OCI-LY7 (cell line): ENCODE measurements at regions not wholly inside any gene's neighbourhood (a gene's known extent, or its start where the extent isn't known, plus 50 kb on each side); places are given as distances from the start of the nearest gene placed in this dataset.

Experiments used
- BruUV-seq: library from RNA; stranded (reverse); fragments of 400-500 nt; replicated peaks from 2 replicates; lab custom pipeline; 2021; lab: Mats Ljungman, UMichigan
- CTCF ChIA-PET: fragments of 300-600 bp; sonication (Branson Sonifier 250); formaldehyde crosslinking; loops from one replicate; lab custom pipeline; 2022; ENCODE audit warnings: antibody characterized with exemption; ENCODE audit not compliant: unreplicated experiment; lab: Charles Lee
- POLR2A ChIA-PET: fragments of 300-600 bp; sonication (Branson Sonifier 250); formaldehyde crosslinking; loops from one replicate; lab custom pipeline; 2022; ENCODE audit warnings: antibody characterized with exemption; lab: Charles Lee
- DNase-seq: peaks from one replicate; pipeline ENCODE4 v3.0.0-alpha.2; 2015; ENCODE audit warnings: low spot score
- H2AFZ ChIP-seq: fragments of 200-600 bp; sonication (generic), shearing (Covaris generic); 2 replicates; pipeline ENCODE4 v1.6.1; 2014; ENCODE audit warnings: mild to moderate bottlenecking, antibody characterized with exemption, low read length, moderate library complexity
- H3K27ac ChIP-seq: fragments of 200-600 bp; sonication (generic); 2 replicates; pipeline ENCODE4 v1.5.1; 2014; ENCODE audit warnings: mixed run types, low read depth, mild to moderate bottlenecking, moderate library complexity, low read length, inconsistent platforms; ENCODE audit not compliant: poor library complexity, severe bottlenecking
- H3K36me3 ChIP-seq: fragments of 200-600 bp; sonication (generic); 2 replicates; pipeline ENCODE4 v1.6.1; 2014; ENCODE audit warnings: mild to moderate bottlenecking, antibody characterized with exemption, low read length, moderate library complexity, mixed read lengths; ENCODE audit not compliant: insufficient read depth
- H3K4me1 ChIP-seq: fragments of 200-600 bp; sonication (generic); 2 replicates; pipeline ENCODE4 v1.5.1; 2014; ENCODE audit warnings: mild to moderate bottlenecking, low read length; ENCODE audit not compliant: insufficient read depth, poor library complexity, severe bottlenecking
- H3K4me2 ChIP-seq: fragments of 200-600 bp; sonication (generic); 2 replicates; pipeline ENCODE4 v1.6.1; 2014; ENCODE audit warnings: mild to moderate bottlenecking, low read length
- H3K4me3 ChIP-seq: fragments of 200-600 bp; sonication (generic); 2 replicates; pipeline ENCODE4 v1.5.1; 2014; ENCODE audit warnings: mild to moderate bottlenecking, low read depth, low read length; ENCODE audit not compliant: poor library complexity, severe bottlenecking
- H3K79me2 ChIP-seq: fragments of 200-600 bp; sonication (generic); 2 replicates; pipeline ENCODE4 v1.6.1; 2016; ENCODE audit warnings: low read depth, mild to moderate bottlenecking, low read length, moderate library complexity, mixed read lengths; ENCODE audit not compliant: insufficient read depth
- H3K9me2 ChIP-seq: fragments of 200-600 bp; sonication (generic); 2 replicates; pipeline ENCODE4 v1.6.1; 2016; ENCODE audit warnings: mild to moderate bottlenecking, low read length, mixed read lengths; ENCODE audit not compliant: insufficient read depth
- H3K9me3 ChIP-seq: fragments of 200-600 bp; sonication (generic); 2 replicates; pipeline ENCODE4 v1.6.1; 2014; ENCODE audit warnings: mild to moderate bottlenecking, mixed run types, low read length, mixed read lengths
- H4K20me1 ChIP-seq: fragments of 200-600 bp; sonication (generic); 2 replicates; pipeline ENCODE4 v1.6.1; 2014; ENCODE audit warnings: mild to moderate bottlenecking, antibody characterized with exemption, low read length, moderate library complexity, mixed read lengths; ENCODE audit not compliant: insufficient read depth
- CTCF ChIP-seq: fragments of 200-600 bp; sonication (generic); conservative IDR thresholded peaks from 2 replicates; pipeline ENCODE4 v1.5.1; 2014; ENCODE audit warnings: mild to moderate bottlenecking, antibody characterized with exemption, low read length, moderate library complexity, mixed read lengths
- EZH2phosphoT487 ChIP-seq: fragments of 200-600 bp; sonication (generic); IDR thresholded peaks from 2 replicates; pipeline ENCODE4 v1.6.1; 2018; ENCODE audit warnings: low read depth, borderline replicate concordance, mild to moderate bottlenecking, mixed run types, antibody characterized with exemption, low read length, moderate library complexity, mixed read lengths
- intact Hi-C: fragments of 100-400 bp; cut with micrococcal nuclease; formaldehyde crosslinking; loops from one replicate; pipeline ENCODE4 v1.10.0; 2022; ENCODE audit not compliant: unreplicated experiment

GRCh38 chr7:33850768-33851167 is 54.6 kb upstream of the BMPER start:
- Histone ChIP-seq H3K4me1 (no peaks in the 10 kb centered on the region), H3K4me3 (no peak overlapping the region), H3K27ac (no peak overlapping the region), H3K36me3 (no peaks in the 10 kb centered on the region), H3K4me2 (no peak overlapping the region), H3K9me3 (no peaks in the 10 kb centered on the region), H3K9me2 (no peaks in the 10 kb centered on the region), H2AFZ (no peak overlapping the region), H3K79me2 (no peaks in the 10 kb centered on the region), H4K20me1 (no peaks in the 10 kb centered on the region)
- intact Hi-C loops: no loop called here
- no TSS peak for BruUV-seq
- TF ChIP-seq EZH2phosphoT487 (no peak), CTCF (no peak)
- ChIA-PET POLR2A (no interaction called here), CTCF (no interaction called here)
- DNase-seq: no peak

GRCh38 chr7:33852838-33853237 is 52.5 kb upstream of the BMPER start:
- intact Hi-C loops: no loop called here
- H3K4me1 ChIP-seq: no peaks in the 10 kb centered on the region
- no peaks in the 10 kb centered on the region for H3K36me3 ChIP-seq
- no TSS peak for BruUV-seq
- no peaks in the 10 kb centered on the region for H4K20me1 ChIP-seq
- no peak overlapping the region for H3K4me2 ChIP-seq
- H3K9me2 ChIP-seq: no peaks in the 10 kb centered on the region
- no peak overlapping the region for H3K27ac ChIP-seq
- ChIA-PET POLR2A (no interaction called here), CTCF (no interaction called here)
- H3K9me3 ChIP-seq: no peaks in the 10 kb centered on the region
- no peak overlapping the region for H3K4me3 ChIP-seq
- H3K79me2 ChIP-seq: no peaks in the 10 kb centered on the region
- no peak for DNase-seq
- no peak overlapping the region for H2AFZ ChIP-seq
- TF ChIP-seq EZH2phosphoT487 (no peak), CTCF (no peak)

GRCh38 chr7:33853361-33854062 is 51.8 kb upstream of the BMPER start:
- H4K20me1 ChIP-seq: no peaks in the 10 kb centered on the region
- intact Hi-C loops: no loop called here
- H3K4me2 ChIP-seq: no peak overlapping the region
- DNase-seq: no peak
- H3K36me3 ChIP-seq: no peaks in the 10 kb centered on the region
- no peaks in the 10 kb centered on the region for H3K79me2 ChIP-seq
- no peak for TF ChIP-seq CTCF
- no peak for TF ChIP-seq EZH2phosphoT487
- H3K27ac ChIP-seq: no peak overlapping the region
- no peak overlapping the region for H3K4me3 ChIP-seq
- H3K9me3 ChIP-seq: no peaks in the 10 kb centered on the region
- no peaks in the 10 kb centered on the region for H3K9me2 ChIP-seq
- H2AFZ ChIP-seq: no peak overlapping the region
- no peaks in the 10 kb centered on the region for H3K4me1 ChIP-seq
- ChIA-PET CTCF (no interaction called here), POLR2A (no interaction called here)
- no TSS peak for BruUV-seq
